GM12891 (cell line): ENCODE measurements at regions not wholly inside any gene's neighbourhood (a gene's known extent, or its start where the extent isn't known, plus 50 kb on each side); places are given as distances from the start of the nearest gene placed in this dataset.

Experiments used
- POLR2A ChIP-seq: IDR thresholded peaks from 2 replicates; pipeline ENCODE4 v1.6.1; 2011; ENCODE audit warnings: low read depth, low read length, control low read depth
- POLR2AphosphoS5 ChIP-seq: IDR thresholded peaks from 2 replicates; pipeline ENCODE4 v1.6.1; 2011; ENCODE audit warnings: low read depth, low read length, control low read depth
- SPI1 ChIP-seq: IDR thresholded peaks from 2 replicates; pipeline ENCODE4 v1.6.1; 2011; ENCODE audit warnings: low read depth, low read length, control low read depth

GRCh38 chr6:141041596-141042087, 1091.1 kb upstream of the GJE1 start:
- TF ChIP-seq POLR2AphosphoS5, result no peak
- TF ChIP-seq SPI1, result no peak
- no peak for TF ChIP-seq POLR2A
